Body of pancreas (tissue), 4 donors: ENCODE measurements at regions not wholly inside any gene's neighbourhood (a gene's known extent, or its start where the extent isn't known, plus 50 kb on each side); places are given as distances from the start of the nearest gene placed in this dataset.

Experiments
- POLR2A ChIP-seq, 3 donors: fragments of 450-650 bp; IDR thresholded peaks; one replicate each; pipeline ENCODE4 v1.6.1; 2016; ENCODE audit warnings: antibody characterized with exemption in 3 of 3, mild to moderate bottlenecking in 2 of 3
- TF ChIP-seq, protein P1 (sequence below), 7 experiments: fragments of 450-650 bp in 4 of 7; fragments of 200-600 bp in 3 of 7; sonication (generic) in 3 of 7; IDR thresholded peaks; one replicate each; pipeline ENCODE4 v1.5.1; 2016 to 2019; ENCODE audit warnings: antibody characterized with exemption in 7 of 7

- TF ChIP-seq, protein P1, sequence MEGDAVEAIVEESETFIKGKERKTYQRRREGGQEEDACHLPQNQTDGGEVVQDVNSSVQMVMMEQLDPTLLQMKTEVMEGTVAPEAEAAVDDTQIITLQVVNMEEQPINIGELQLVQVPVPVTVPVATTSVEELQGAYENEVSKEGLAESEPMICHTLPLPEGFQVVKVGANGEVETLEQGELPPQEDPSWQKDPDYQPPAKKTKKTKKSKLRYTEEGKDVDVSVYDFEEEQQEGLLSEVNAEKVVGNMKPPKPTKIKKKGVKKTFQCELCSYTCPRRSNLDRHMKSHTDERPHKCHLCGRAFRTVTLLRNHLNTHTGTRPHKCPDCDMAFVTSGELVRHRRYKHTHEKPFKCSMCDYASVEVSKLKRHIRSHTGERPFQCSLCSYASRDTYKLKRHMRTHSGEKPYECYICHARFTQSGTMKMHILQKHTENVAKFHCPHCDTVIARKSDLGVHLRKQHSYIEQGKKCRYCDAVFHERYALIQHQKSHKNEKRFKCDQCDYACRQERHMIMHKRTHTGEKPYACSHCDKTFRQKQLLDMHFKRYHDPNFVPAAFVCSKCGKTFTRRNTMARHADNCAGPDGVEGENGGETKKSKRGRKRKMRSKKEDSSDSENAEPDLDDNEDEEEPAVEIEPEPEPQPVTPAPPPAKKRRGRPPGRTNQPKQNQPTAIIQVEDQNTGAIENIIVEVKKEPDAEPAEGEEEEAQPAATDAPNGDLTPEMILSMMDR (IDR thresholded peaks at IDR 0.05) = no peak
- TF ChIP-seq POLR2A (IDR thresholded peaks at IDR 0.05) = no peak
Measured at GRCh38 chr3:10558736-10559135, 53.4 kb upstream of the ATP2B2 start.
